GM18508 (cell line): ENCODE measurements at regions not wholly inside any gene's neighbourhood (a gene's known extent, or its start where the extent isn't known, plus 50 kb on each side); places are given as distances from the start of the nearest gene placed in this dataset.

ENCODE experiments used
- ATAC-seq: cut with Tn5 transposase; IDR thresholded peaks from one replicate; pipeline ENCODE4 v1.9.1; 2021; ENCODE audit warnings: moderate number of reproducible peaks; ENCODE audit not compliant: insufficient read depth, unreplicated experiment

GRCh38 chr3:188052169-188053035, 101.6 kb upstream of the LPP start:
- no peak for ATAC-seq

GRCh38 chr3:188053036-188053340, 101.0 kb upstream of the LPP start:
- ATAC-seq = no peak

- ATAC-seq = no peak
Observed at GRCh38 chr3:188053710-188054380, 100.1 kb upstream of the LPP start.

GRCh38 chr3:188054541-188054940, 99.4 kb upstream of the LPP start:
- no peak for ATAC-seq

GRCh38 chr3:188055388-188055787, 98.6 kb upstream of the LPP start:
- ATAC-seq = no peak

GRCh38 chr3:188057124-188057523, 96.8 kb upstream of the LPP start:
- ATAC-seq = no peak

GRCh38 chr3:188058569-188059184, 95.3 kb upstream of the LPP start:
- ATAC-seq = no peak

- no peak for ATAC-seq
Observed at GRCh38 chr3:188059351-188059750, 94.6 kb upstream of the LPP start.

GRCh38 chr3:188060264-188060835, 93.6 kb upstream of the LPP start:
- ATAC-seq = no peak

GRCh38 chr3:188060840-188061544, 93.0 kb upstream of the LPP start:
- ATAC-seq = no peak

GRCh38 chr3:188062216-188062615, 91.7 kb upstream of the LPP start:
- no peak for ATAC-seq

- ATAC-seq = no peak
Observed at GRCh38 chr3:188064831-188065493, 89.0 kb upstream of the LPP start.

- no peak for ATAC-seq
Observed at GRCh38 chr3:188066141-188066540, 87.8 kb upstream of the LPP start.

GRCh38 chr3:188067932-188068331, 86.0 kb upstream of the LPP start:
- no peak for ATAC-seq

GRCh38 chr3:188068342-188068741, 85.6 kb upstream of the LPP start:
- no peak for ATAC-seq

- no peak for ATAC-seq
Observed at GRCh38 chr3:188071636-188072035, 82.3 kb upstream of the LPP start.

- no peak for ATAC-seq
Observed at GRCh38 chr3:188076176-188076575, 77.8 kb upstream of the LPP start.

GRCh38 chr3:188077160-188077799, 76.7 kb upstream of the LPP start:
- no peak for ATAC-seq

GRCh38 chr3:188080091-188080490, 73.9 kb upstream of the LPP start:
- ATAC-seq = no peak

- no peak for ATAC-seq
Observed at GRCh38 chr3:188082031-188082430, 71.9 kb upstream of the LPP start.
